ENCODE measurements at regions not wholly inside any gene's neighbourhood (a gene's known extent, or its start where the extent isn't known, plus 50 kb on each side); places are given as distances from the start of the nearest gene placed in this dataset.

- TF ChIP-seq KLF10 (tag by site-specific recombination; IDR thresholded peaks at IDR 0.05): no peak
- no peak for TF ChIP-seq YY1 (tag by site-specific recombination; IDR thresholded peaks at IDR 0.05)
- TF ChIP-seq ZNF555 (tag by site-specific recombination; conservative IDR thresholded peaks at IDR 0.05): no peak
- no peak for TF ChIP-seq MZF1 (tag by site-specific recombination; IDR thresholded peaks at IDR 0.05; ENCODE audit: borderline replicate concordance)
- no peak for TF ChIP-seq ZNF202 (tag by site-specific recombination; IDR thresholded peaks at IDR 0.05; ENCODE audit: borderline replicate concordance)
These were observed 331.3 kb upstream of the EEF2KMT start for GRCh38 chr16:5428932-5429331.

All from HEK293 (cell line).